ENCODE measurements at regions not wholly inside any gene's neighbourhood (a gene's known extent, or its start where the extent isn't known, plus 50 kb on each side); places are given as distances from the start of the nearest gene placed in this dataset.
"Not testable (repeated sequence)": the region's sequence is repeated elsewhere in the genome, so short reads cannot be mapped to it uniquely, and the experiment has no call there.

- no peak for TF ChIP-seq CTCF (IDR thresholded peaks at IDR 0.05; ENCODE audit: insufficient read depth, missing control alignments)
- DNase-seq (ENCODE audit: insufficient read length, low spot score) (no peak), FAIRE-seq (no peak)
These were observed 111.6 kb downstream of the BLID start for GRCh38 chr11:122004446-122004845.

GRCh38 chr11:122002926-122003325 lies 113.1 kb downstream of the BLID start:
- no peak for FAIRE-seq
- no peak for TF ChIP-seq CTCF (IDR thresholded peaks at IDR 0.05; ENCODE audit: insufficient read depth, missing control alignments)
- no peak for DNase-seq (ENCODE audit: insufficient read length, low spot score)

- DNase-seq (ENCODE audit: insufficient read length, low spot score) (no peak), FAIRE-seq (no peak)
- TF ChIP-seq CTCF (IDR thresholded peaks at IDR 0.05; ENCODE audit: insufficient read depth, missing control alignments): no peak
These were observed 114.0 kb downstream of the BLID start for GRCh38 chr11:122002047-122002446.

DNA sequence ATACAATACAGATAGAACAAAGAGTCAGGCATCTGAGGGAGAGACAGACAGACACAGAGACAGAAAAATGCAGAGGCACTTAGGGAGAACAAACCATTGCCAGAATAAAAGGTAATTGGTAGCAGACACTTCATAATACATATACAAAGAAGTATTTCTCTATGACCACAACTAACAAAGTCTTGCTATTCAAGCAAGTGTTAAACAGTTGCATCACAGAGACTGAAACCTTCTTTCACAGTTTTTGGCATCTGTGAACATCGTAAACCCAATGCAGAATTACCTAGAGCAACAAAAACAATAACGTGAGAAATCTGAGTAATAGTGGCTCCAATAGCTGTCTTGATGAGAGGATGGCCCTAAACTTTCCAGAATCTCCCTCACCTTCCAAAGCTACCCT lies 116.4 kb downstream of the BLID start:
- FAIRE-seq: no peak
- no peak for TF ChIP-seq CTCF (IDR thresholded peaks at IDR 0.05; ENCODE audit: insufficient read depth, missing control alignments)
- no peak for DNase-seq (ENCODE audit: insufficient read length, low spot score)

GRCh38 chr11:121996574-121996973 lies 119.4 kb downstream of the BLID start:
- TF ChIP-seq CTCF (IDR thresholded peaks at IDR 0.05; ENCODE audit: insufficient read depth, missing control alignments): no peak
- no peak for DNase-seq (ENCODE audit: insufficient read length, low spot score)
- FAIRE-seq: no peak

GRCh38 chr11:121983901-121984300 lies 132.1 kb downstream of the BLID start:
- FAIRE-seq: no peak

DNA sequence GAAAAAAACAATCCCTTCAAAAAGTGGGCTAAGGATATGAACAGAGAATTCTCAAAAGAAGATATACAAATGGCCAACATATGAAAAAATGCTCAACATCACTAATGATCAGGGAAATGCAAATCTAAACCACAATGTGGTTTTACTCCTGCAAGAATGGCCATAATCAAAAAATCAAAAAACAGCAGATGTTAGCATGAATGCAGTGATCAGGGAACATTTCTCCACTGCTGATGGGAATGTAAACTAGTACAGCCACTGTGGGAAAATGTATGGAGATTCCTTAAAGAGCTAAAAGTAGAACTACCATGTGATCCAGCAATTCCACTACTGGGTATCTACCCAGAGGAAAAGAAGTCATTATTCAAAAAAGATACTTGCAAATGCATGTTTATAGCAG lies 138.1 kb downstream of the BLID start:
- not testable (repeated sequence) for DNase-seq (ENCODE audit: insufficient read length, low spot score); FAIRE-seq

More at GRCh38 chr11:121983901-121984300, 132.1 kb downstream of the BLID start:
- no peak for TF ChIP-seq CTCF (IDR thresholded peaks at IDR 0.05; ENCODE audit: insufficient read depth, missing control alignments)
- no peak for DNase-seq (ENCODE audit: insufficient read length, low spot score)

DNA sequence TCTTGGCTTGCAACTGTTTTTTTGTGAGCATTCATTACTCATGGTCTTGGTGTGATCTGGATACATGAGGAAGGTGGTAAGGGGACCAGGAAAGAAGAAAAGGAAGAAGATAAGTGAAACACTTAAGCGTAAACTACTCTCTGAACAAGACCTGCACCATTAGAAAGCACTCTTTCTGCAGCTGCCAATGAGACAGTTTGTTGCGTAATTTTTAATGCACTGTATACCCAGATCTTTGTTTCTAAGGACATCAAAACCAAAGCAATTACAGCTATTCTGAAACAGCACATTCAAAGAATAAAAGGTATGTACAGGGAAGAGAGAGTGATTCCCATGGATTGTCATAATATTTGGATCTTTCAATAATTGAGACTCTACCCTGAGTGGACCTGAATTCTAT lies 147.4 kb downstream of the BLID start:
- TF ChIP-seq CTCF (IDR thresholded peaks at IDR 0.05; ENCODE audit: insufficient read depth, missing control alignments): no peak
- FAIRE-seq: no peak
- no peak for DNase-seq (ENCODE audit: insufficient read length, low spot score)

All from D721Med (cell line).